ENCODE measurements at regions not wholly inside any gene's neighbourhood (a gene's known extent, or its start where the extent isn't known, plus 50 kb on each side); places are given as distances from the start of the nearest gene placed in this dataset.
"Not testable (repeated sequence)": the region's sequence is repeated elsewhere in the genome, so short reads cannot be mapped to it uniquely, and the experiment has no call there.

DNA sequence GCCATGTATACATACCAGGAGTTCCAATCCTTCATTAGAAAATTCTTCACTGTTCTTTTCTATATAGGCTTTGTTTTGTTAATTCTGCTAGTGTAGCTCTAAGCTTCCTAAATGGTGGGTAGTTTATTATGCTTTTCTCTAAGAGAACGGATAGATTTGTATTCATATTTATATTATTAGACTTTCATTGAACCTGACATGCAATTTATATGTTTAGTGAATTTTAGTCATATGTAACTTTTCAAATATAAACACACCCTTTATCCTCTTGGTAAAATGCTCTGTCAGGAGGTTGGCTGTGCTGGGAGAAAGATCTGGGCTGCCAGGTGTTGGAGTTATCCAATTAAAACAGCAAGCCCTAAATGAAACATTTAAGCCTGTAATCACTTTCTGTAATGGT is 369.7 kb upstream of the RGS18 start:
- Histone ChIP-seq H4K20me1 (ENCODE audit: control insufficient read depth, insufficient read depth, low read depth, low read length) (no peaks in the 10 kb centered on the region), H3K27me3 (ENCODE audit: control insufficient read depth, low read length) (no peaks in the 10 kb centered on the region), H3F3A (ENCODE audit: control insufficient read depth, insufficient read depth) (no peaks in the 10 kb centered on the region), H3K27ac (ENCODE audit: low read depth, low read length) (no peak overlapping the region), H3K9me3 (ENCODE audit: control insufficient read depth, insufficient read depth, low read length) (no peaks in the 10 kb centered on the region), H3K4me3 (ENCODE audit: low read length) (no peak overlapping the region), H3K79me2 (ENCODE audit: control insufficient read depth, low read length) (no peaks in the 10 kb centered on the region), H3K4me1 (ENCODE audit: control insufficient read depth, low read length) (no peaks in the 10 kb centered on the region), H3K36me3 (ENCODE audit: control insufficient read depth, low read length) (no peaks in the 10 kb centered on the region), H3K4me2 (ENCODE audit: low read length) (no peak overlapping the region), H3K9me2 (replicated peaks; ENCODE audit: control insufficient read depth, low read length) (no peaks in the 10 kb centered on the region)
- TF ChIP-seq CTCF (IDR thresholded peaks at IDR 0.05; ENCODE audit: low read depth, low read length, poor library complexity, severe bottlenecking) (no peak), EZH2phosphoT487 (IDR thresholded peaks at IDR 0.05; ENCODE audit: borderline replicate concordance, low read length) (no peak)

DNA sequence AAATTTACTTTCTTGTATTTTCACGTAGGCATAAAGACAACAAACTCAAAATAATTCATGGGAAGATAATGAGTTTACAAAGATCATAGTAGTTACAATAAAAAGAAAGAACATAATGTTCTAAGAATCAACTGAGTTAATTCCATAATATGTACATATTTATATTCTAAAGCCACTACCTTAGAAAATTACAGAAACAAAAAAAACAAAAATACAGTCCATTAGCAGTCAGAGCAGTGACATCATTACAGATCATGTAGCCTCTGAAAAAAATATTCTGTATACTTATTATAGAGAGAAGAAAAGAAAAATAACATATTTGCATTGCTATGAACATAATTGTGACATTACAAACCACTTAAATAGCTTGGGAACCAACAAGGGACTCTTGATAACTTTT is 360.1 kb upstream of the RGS18 start:
- Histone ChIP-seq H3F3A (ENCODE audit: control insufficient read depth, insufficient read depth) (no peaks in the 10 kb centered on the region), H3K4me3 (ENCODE audit: low read length) (no peak overlapping the region), H4K20me1 (ENCODE audit: control insufficient read depth, insufficient read depth, low read depth, low read length) (no peaks in the 10 kb centered on the region), H3K27ac (ENCODE audit: low read depth, low read length) (no peak overlapping the region), H3K27me3 (ENCODE audit: control insufficient read depth, low read length) (no peaks in the 10 kb centered on the region), H3K36me3 (ENCODE audit: control insufficient read depth, low read length) (no peaks in the 10 kb centered on the region), H3K4me2 (ENCODE audit: low read length) (no peak overlapping the region), H3K79me2 (ENCODE audit: control insufficient read depth, low read length) (no peaks in the 10 kb centered on the region), H3K9me3 (ENCODE audit: control insufficient read depth, insufficient read depth, low read length) (no peaks in the 10 kb centered on the region), H3K4me1 (ENCODE audit: control insufficient read depth, low read length) (no peaks in the 10 kb centered on the region), H3K9me2 (replicated peaks; ENCODE audit: control insufficient read depth, low read length) (no peaks in the 10 kb centered on the region)
- no peak for TF ChIP-seq EZH2phosphoT487 (IDR thresholded peaks at IDR 0.05; ENCODE audit: borderline replicate concordance, low read length)
- no peak for TF ChIP-seq CTCF (IDR thresholded peaks at IDR 0.05; ENCODE audit: low read depth, low read length, poor library complexity, severe bottlenecking)

GRCh38 chr1:191804311-191804710 is 354.0 kb upstream of the RGS18 start:
- TF ChIP-seq CTCF (IDR thresholded peaks at IDR 0.05; ENCODE audit: low read depth, low read length, poor library complexity, severe bottlenecking), result no peak
- TF ChIP-seq EZH2phosphoT487 (IDR thresholded peaks at IDR 0.05; ENCODE audit: borderline replicate concordance, low read length), result no peak
- H3F3A ChIP-seq (ENCODE audit: control insufficient read depth, insufficient read depth), result no peaks in the 10 kb centered on the region
- no peaks in the 10 kb centered on the region for H3K4me1 ChIP-seq (ENCODE audit: control insufficient read depth, low read length)
- no peaks in the 10 kb centered on the region for H4K20me1 ChIP-seq (ENCODE audit: control insufficient read depth, insufficient read depth, low read depth, low read length)
- no peaks in the 10 kb centered on the region for H3K27me3 ChIP-seq (ENCODE audit: control insufficient read depth, low read length)
- no peak overlapping the region for H3K4me3 ChIP-seq (ENCODE audit: low read length)
- no peak overlapping the region for H3K27ac ChIP-seq (ENCODE audit: low read depth, low read length)
- no peaks in the 10 kb centered on the region for H3K9me2 ChIP-seq (replicated peaks; ENCODE audit: control insufficient read depth, low read length)
- H3K9me3 ChIP-seq (ENCODE audit: control insufficient read depth, insufficient read depth, low read length), result no peaks in the 10 kb centered on the region
- H3K79me2 ChIP-seq (ENCODE audit: control insufficient read depth, low read length), result no peaks in the 10 kb centered on the region
- H3K4me2 ChIP-seq (ENCODE audit: low read length), result no peak overlapping the region
- H3K36me3 ChIP-seq (ENCODE audit: control insufficient read depth, low read length), result no peaks in the 10 kb centered on the region

DNA sequence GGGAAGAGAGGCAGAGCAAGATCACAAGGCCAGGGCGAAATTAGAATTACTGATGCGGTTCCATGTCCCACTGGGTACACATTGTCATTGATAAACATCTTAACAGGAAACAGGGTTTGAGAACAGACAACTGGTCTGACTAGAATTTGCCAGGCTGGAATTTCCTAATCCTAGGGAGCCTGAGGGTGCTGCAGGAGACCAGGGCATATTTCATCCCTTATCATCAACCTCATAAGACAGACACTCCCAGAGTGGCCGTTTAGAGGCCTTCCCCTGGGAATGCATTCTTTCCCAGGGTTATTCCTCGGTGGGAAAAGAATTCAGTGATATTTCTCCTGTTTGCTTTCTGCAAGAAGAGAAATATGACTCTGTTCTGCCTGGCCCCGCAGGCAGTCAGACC is 344.7 kb upstream of the RGS18 start:
- not testable (repeated sequence) for H3K27me3 ChIP-seq (ENCODE audit: control insufficient read depth, low read length); H3K4me2 ChIP-seq (ENCODE audit: low read length); H3K79me2 ChIP-seq (ENCODE audit: control insufficient read depth, low read length); H3K4me3 ChIP-seq (ENCODE audit: low read length); H3F3A ChIP-seq (ENCODE audit: control insufficient read depth, insufficient read depth); H3K9me3 ChIP-seq (ENCODE audit: control insufficient read depth, insufficient read depth, low read length); H3K27ac ChIP-seq (ENCODE audit: low read depth, low read length); H3K4me1 ChIP-seq (ENCODE audit: control insufficient read depth, low read length); H3K36me3 ChIP-seq (ENCODE audit: control insufficient read depth, low read length); H4K20me1 ChIP-seq (ENCODE audit: control insufficient read depth, insufficient read depth, low read depth, low read length); H3K9me2 ChIP-seq (replicated peaks; ENCODE audit: control insufficient read depth, low read length)
